Activated CD8-positive, alpha-beta T cell treated with anti-CD3 and anti-CD28 coated beads for 36 hours (primary cell): ENCODE measurements at regions not wholly inside any gene's neighbourhood (a gene's known extent, or its start where the extent isn't known, plus 50 kb on each side); places are given as distances from the start of the nearest gene placed in this dataset.
"Not testable (repeated sequence)": the region's sequence is repeated elsewhere in the genome, so short reads cannot be mapped to it uniquely, and the experiment has no call there.

ENCODE experiments used
- ATAC-seq: fragments of 200-7000 bp; cut with Tn5 transposase; one replicate; pipeline ENCODE4 v1.10.0; 2021; ENCODE audit warnings: mild to moderate bottlenecking, moderate library complexity
- CTCF ChIA-PET: fragments of 350-600 bp; sonication (Branson Sonifier 250); formaldehyde crosslinking; loops from one replicate; lab custom pipeline; 2021; ENCODE audit warnings: antibody characterized with exemption; lab: Charles Lee
- POLR2A ChIA-PET: fragments of 350-600 bp; sonication (Branson Sonifier 250); formaldehyde crosslinking; loops from one replicate; lab custom pipeline; 2021; ENCODE audit warnings: antibody characterized with exemption; lab: Charles Lee
- DNase-seq: peaks from one replicate; pipeline ENCODE4 v3.0.0-alpha.2; 2020
- H3K27ac Mint-ChIP-seq: one replicate; pipeline ENCODE4 v1.8.0; 2021; ENCODE audit warnings: mild to moderate bottlenecking, mixed read lengths
- H3K27me3 Mint-ChIP-seq: one replicate; pipeline ENCODE4 v1.8.0; 2021; ENCODE audit warnings: mixed read lengths
- H3K36me3 Mint-ChIP-seq: one replicate; pipeline ENCODE4 v1.8.0; 2021; ENCODE audit warnings: low read depth, mixed read lengths
- H3K4me1 Mint-ChIP-seq: one replicate; pipeline ENCODE4 v1.8.0; 2021; ENCODE audit warnings: low read depth, mixed read lengths
- H3K4me3 Mint-ChIP-seq: one replicate; pipeline ENCODE4 v1.8.0; 2021; ENCODE audit warnings: mild to moderate bottlenecking, moderate library complexity, mixed read lengths
- H3K9me3 Mint-ChIP-seq: one replicate; pipeline ENCODE4 v1.8.0; 2021; ENCODE audit warnings: mixed read lengths
- CTCF ChIP-seq: fragments of 200-600 bp; IDR thresholded peaks from one replicate; pipeline ENCODE4 v1.8.0; 2022; ENCODE audit warnings: antibody characterized with exemption, mild to moderate bottlenecking
- intact Hi-C: fragments of 100-400 bp; cut with micrococcal nuclease; formaldehyde crosslinking; loops from one replicate; pipeline ENCODE4 v1.10.0; 2022

- peaks cover 1% of the 10 kb centered on the region for H3K9me3 Mint-ChIP-seq
- ChIA-PET CTCF (no interaction called here), POLR2A (no interaction called here)
- no peaks in the 10 kb centered on the region for H3K36me3 Mint-ChIP-seq
- no peak overlapping the region for H3K27ac Mint-ChIP-seq
- TF ChIP-seq CTCF = no peak
- DNase-seq = no peak
- ATAC-seq = no peak
- intact Hi-C loops = no loop called here
- no peak overlapping the region for H3K4me3 Mint-ChIP-seq
- no peaks in the 10 kb centered on the region for H3K27me3 Mint-ChIP-seq
- no peaks in the 10 kb centered on the region for H3K4me1 Mint-ChIP-seq
These were observed 305.8 kb upstream of the KCND2 start for GRCh38 chr7:119967221-119967620.

DNA sequence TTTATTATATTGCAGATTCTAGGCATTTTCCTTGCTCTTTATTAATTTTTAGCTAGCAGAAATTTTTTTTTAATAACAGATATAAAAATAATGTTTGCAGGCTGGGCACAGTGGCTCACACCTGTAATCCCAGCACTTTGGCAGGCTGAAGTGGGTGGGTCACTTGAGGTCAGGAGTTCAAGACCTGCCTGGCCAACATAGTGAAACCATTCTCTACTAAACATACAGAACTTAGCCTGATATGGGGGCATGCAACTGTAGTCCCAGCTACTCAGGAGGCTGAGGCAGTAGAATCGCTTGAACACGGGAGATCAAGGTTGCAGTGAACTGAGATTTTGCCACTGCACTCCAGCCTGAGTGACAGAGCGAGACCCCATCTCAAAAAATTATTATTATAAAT is 304.6 kb upstream of the KCND2 start:
- H3K4me1 Mint-ChIP-seq, H3K27me3 Mint-ChIP-seq, intact Hi-C loops, ATAC-seq, H3K36me3 Mint-ChIP-seq, H3K4me3 Mint-ChIP-seq, H3K27ac Mint-ChIP-seq, H3K9me3 Mint-ChIP-seq, DNase-seq, POLR2A ChIA-PET, CTCF ChIA-PET: not testable (repeated sequence)

GRCh38 chr7:119969054-119969453 is 303.9 kb upstream of the KCND2 start:
- DNase-seq (no peak), ATAC-seq (no peak)
- H3K4me3 Mint-ChIP-seq = no peak overlapping the region
- H3K9me3 Mint-ChIP-seq = peaks cover 1% of the 10 kb centered on the region
- CTCF ChIA-PET = no interaction called here
- no peaks in the 10 kb centered on the region for H3K4me1 Mint-ChIP-seq
- no peaks in the 10 kb centered on the region for H3K36me3 Mint-ChIP-seq
- no peak overlapping the region for H3K27ac Mint-ChIP-seq
- intact Hi-C loops = no loop called here
- no peaks in the 10 kb centered on the region for H3K27me3 Mint-ChIP-seq
- POLR2A ChIA-PET = no interaction called here
- no peak for TF ChIP-seq CTCF

DNA sequence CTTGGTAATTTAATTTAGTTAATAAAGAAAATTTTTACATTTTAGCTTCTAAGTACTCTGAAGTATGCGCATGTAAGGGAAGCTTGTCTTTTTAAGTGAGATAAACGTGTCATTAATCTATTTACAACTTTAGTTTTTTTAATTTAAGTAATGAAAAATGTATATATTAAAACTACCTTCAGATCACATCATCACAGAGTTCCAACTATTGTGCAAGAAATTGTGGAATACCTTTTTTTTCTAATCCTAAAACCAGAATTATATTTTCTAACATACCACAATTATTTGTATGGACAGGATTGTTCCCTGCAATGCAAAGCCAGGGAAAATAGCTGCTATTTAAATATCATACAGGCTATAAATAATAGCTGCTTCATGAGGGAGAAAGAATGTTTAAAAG is 303.2 kb upstream of the KCND2 start:
- Mint-ChIP-seq H3K9me3 (peaks cover 1% of the 10 kb centered on the region), H3K4me3 (no peak overlapping the region), H3K27me3 (no peaks in the 10 kb centered on the region), H3K4me1 (no peaks in the 10 kb centered on the region), H3K36me3 (no peaks in the 10 kb centered on the region), H3K27ac (no peak overlapping the region)
- no peak for DNase-seq
- CTCF ChIA-PET = no interaction called here
- intact Hi-C loops = no loop called here
- POLR2A ChIA-PET = no interaction called here
- ATAC-seq = no peak
- TF ChIP-seq CTCF = no peak

DNA sequence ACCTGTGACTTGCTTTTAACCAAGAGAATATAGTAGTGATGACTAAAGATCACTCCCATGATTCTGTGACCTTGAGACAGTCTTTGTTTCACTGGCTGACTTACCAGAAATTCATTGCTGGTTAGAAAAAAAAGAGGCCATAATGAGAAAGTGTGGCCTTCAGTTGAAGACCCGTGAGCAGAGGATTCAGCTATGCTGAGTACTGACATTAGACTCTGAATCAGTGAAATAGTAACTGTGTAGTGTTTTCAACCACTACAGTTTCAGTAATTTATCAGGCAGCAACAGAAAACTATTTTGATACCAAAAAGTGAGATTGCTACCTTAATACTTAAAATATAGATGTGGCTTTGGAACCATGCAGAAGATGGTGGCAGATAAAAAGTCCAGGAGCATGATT is 298.0 kb upstream of the KCND2 start:
- ChIA-PET POLR2A (no interaction called here), CTCF (no interaction called here)
- DNase-seq = no peak
- intact Hi-C loops = no loop called here
- ATAC-seq = no peak
- no peak overlapping the region for H3K4me3 Mint-ChIP-seq
- no peak for TF ChIP-seq CTCF
- H3K4me1 Mint-ChIP-seq = no peaks in the 10 kb centered on the region
- no peak overlapping the region for H3K27ac Mint-ChIP-seq
- H3K9me3 Mint-ChIP-seq = peaks cover 4% of the 10 kb centered on the region
- H3K27me3 Mint-ChIP-seq = no peaks in the 10 kb centered on the region
- no peaks in the 10 kb centered on the region for H3K36me3 Mint-ChIP-seq

GRCh38 chr7:119982884-119983283 is 290.1 kb upstream of the KCND2 start:
- CTCF ChIA-PET = no interaction called here
- no peaks in the 10 kb centered on the region for H3K4me1 Mint-ChIP-seq
- no peak for TF ChIP-seq CTCF
- H3K4me3 Mint-ChIP-seq = no peak overlapping the region
- no peaks in the 10 kb centered on the region for H3K27me3 Mint-ChIP-seq
- no peak overlapping the region for H3K27ac Mint-ChIP-seq
- ATAC-seq = no peak
- H3K9me3 Mint-ChIP-seq = peaks cover 14% of the 10 kb centered on the region
- intact Hi-C loops = no loop called here
- no peak for DNase-seq
- POLR2A ChIA-PET = no interaction called here
- no peaks in the 10 kb centered on the region for H3K36me3 Mint-ChIP-seq
